HepG2 (cell line): ENCODE measurements at regions not wholly inside any gene's neighbourhood (a gene's known extent, or its start where the extent isn't known, plus 50 kb on each side); places are given as distances from the start of the nearest gene placed in this dataset.
A peak's percentile ranks its signal among the peaks of the same experiment; 100 is the strongest.

ENCODE experiments used
- AGO1 ChIP-seq: fragments of 200-400 bp; formaldehyde crosslinking; IDR thresholded peaks from 2 replicates; pipeline ENCODE4 v1.6.1; 2017; ENCODE audit warnings: mild to moderate bottlenecking, low read depth, low read length, moderate library complexity; ENCODE audit not compliant: poor library complexity, severe bottlenecking
- BRD4 ChIP-seq: sonication (generic); formaldehyde crosslinking; IDR thresholded peaks from 2 replicates; pipeline ENCODE4 v1.4.0; 2020; ENCODE audit warnings: missing genetic modification reagents
- DMAP1 ChIP-seq: IDR thresholded peaks from 2 replicates; pipeline ENCODE4 v1.6.1; 2016
- EEA1 ChIP-seq: sonication (generic); formaldehyde crosslinking; IDR thresholded peaks from 2 replicates; pipeline ENCODE4 v1.5.1; 2020; ENCODE audit warnings: mild to moderate bottlenecking, missing genetic modification reagents, borderline replicate concordance
- ETV5 ChIP-seq: IDR thresholded peaks from 2 replicates; pipeline ENCODE4 v1.6.1; 2018; ENCODE audit warnings: missing biosample characterization, missing genetic modification reagents, inconsistent platforms, borderline replicate concordance
- FOXO4 ChIP-seq: sonication (generic); formaldehyde crosslinking; conservative IDR thresholded peaks from 2 replicates; pipeline ENCODE4 v1.8.1; 2023; ENCODE audit warnings: missing genetic modification reagents
- GFI1 ChIP-seq: sonication (generic); formaldehyde crosslinking; IDR thresholded peaks from 2 replicates; pipeline ENCODE4 v1.5.0; 2020; ENCODE audit warnings: missing genetic modification reagents, mild to moderate bottlenecking, borderline replicate concordance
- HNRNPUL1 ChIP-seq: fragments of 200-400 bp; formaldehyde crosslinking; IDR thresholded peaks from 2 replicates; pipeline ENCODE4 v1.6.1; 2017; ENCODE audit warnings: low read depth, mild to moderate bottlenecking, low read length, moderate library complexity
- HOXA3 ChIP-seq: sonication (generic); formaldehyde crosslinking; IDR thresholded peaks from 2 replicates; pipeline ENCODE4 v1.5.0; 2020; ENCODE audit warnings: missing genetic modification reagents
- MEIS1 ChIP-seq: sonication (generic); formaldehyde crosslinking; IDR thresholded peaks from 2 replicates; pipeline ENCODE4 v1.9.0; 2021; ENCODE audit warnings: mild to moderate bottlenecking, missing genetic modification reagents, moderate library complexity, borderline replicate concordance
- PHF5A ChIP-seq: IDR thresholded peaks from one replicate; pipeline ENCODE4 v1.6.1; 2018; ENCODE audit warnings: low read depth, missing genetic modification reagents; ENCODE audit not compliant: unreplicated experiment
- RBM39 ChIP-seq: fragments of 200-400 bp; formaldehyde crosslinking; IDR thresholded peaks from one replicate; pipeline ENCODE4 v1.6.1; 2018; ENCODE audit warnings: antibody characterized with exemption, mild to moderate bottlenecking, low read depth, low read length; ENCODE audit not compliant: poor library complexity, severe bottlenecking
- WIZ ChIP-seq: sonication (generic); formaldehyde crosslinking; IDR thresholded peaks from 2 replicates; pipeline ENCODE4 v1.5.1; 2020; ENCODE audit warnings: mild to moderate bottlenecking, missing genetic modification reagents
- YEATS4 ChIP-seq: sonication (generic); formaldehyde crosslinking; IDR thresholded peaks from 2 replicates; pipeline ENCODE4 v1.4.0; 2020; ENCODE audit warnings: missing genetic modification reagents, borderline replicate concordance
- ZC3H13 ChIP-seq: sonication (generic); formaldehyde crosslinking; IDR thresholded peaks from 2 replicates; pipeline ENCODE4 v1.8.1; 2023; ENCODE audit warnings: mild to moderate bottlenecking, missing genetic modification reagents, moderate library complexity
- ZNF20 ChIP-seq: sonication (generic); formaldehyde crosslinking; IDR thresholded peaks from 2 replicates; pipeline ENCODE4 v1.4.0; 2020; ENCODE audit warnings: mild to moderate bottlenecking, moderate library complexity, missing genetic modification reagents
- ZNF292 ChIP-seq: sonication (generic); formaldehyde crosslinking; IDR thresholded peaks from 2 replicates; pipeline ENCODE4 v1.8.1; 2022; ENCODE audit warnings: mild to moderate bottlenecking, low read depth, missing genetic modification reagents, borderline replicate concordance
- ZNF501 ChIP-seq: sonication (generic); formaldehyde crosslinking; IDR thresholded peaks from 2 replicates; pipeline ENCODE4 v1.5.1; 2020; ENCODE audit warnings: mild to moderate bottlenecking, moderate library complexity, missing genetic modification reagents
- ZNF768 ChIP-seq: sonication (generic); formaldehyde crosslinking; IDR thresholded peaks from 2 replicates; pipeline ENCODE4 v1.4.0; 2020; ENCODE audit warnings: missing genetic modification reagents
- ZNF790 ChIP-seq: sonication (generic); formaldehyde crosslinking; IDR thresholded peaks from 2 replicates; pipeline ENCODE4 v1.8.0; 2022; ENCODE audit warnings: missing genetic modification reagents, mild to moderate bottlenecking, borderline replicate concordance
- ZNF883 ChIP-seq: sonication (generic); formaldehyde crosslinking; IDR thresholded peaks from 2 replicates; pipeline ENCODE4 v1.5.1; 2020; ENCODE audit warnings: mild to moderate bottlenecking, missing genetic modification reagents; ENCODE audit errors: not compliant biosample characterization
- ZNF891 ChIP-seq: sonication (generic); formaldehyde crosslinking; IDR thresholded peaks from 2 replicates; pipeline ENCODE4 v1.5.0; 2020; ENCODE audit warnings: mild to moderate bottlenecking, missing genetic modification reagents
- TF ChIP-seq, protein P1 (sequence below): sonication (generic); formaldehyde crosslinking; IDR thresholded peaks from 2 replicates; pipeline ENCODE4 v1.8.1; 2023; ENCODE audit warnings: mild to moderate bottlenecking, missing genetic modification reagents, borderline replicate concordance
- TF ChIP-seq, protein P2 (sequence below): IDR thresholded peaks from 2 replicates; pipeline ENCODE4 v1.6.1; 2016; ENCODE audit warnings: missing genetic modification reagents, missing compliant biosample characterization
- TF ChIP-seq, protein P3 (sequence below), 2 experiments: sonication (generic) in 1 of 2; formaldehyde crosslinking in 1 of 2; IDR thresholded peaks; 2 replicates each; pipeline versions ENCODE4 v1.4.0 to v1.6.1; 2016 to 2020; ENCODE audit warnings: borderline replicate concordance in 1 of 2, low read depth in 1 of 2, mild to moderate bottlenecking in 1 of 2, missing genetic modification reagents in 1 of 2

- no peak for TF ChIP-seq ZNF20 (CRISPR knock-in tag)
- TF ChIP-seq ZNF501 (CRISPR knock-in tag) = peak; percentile 66
- TF ChIP-seq DMAP1 = no peak
- TF ChIP-seq, protein P1, sequence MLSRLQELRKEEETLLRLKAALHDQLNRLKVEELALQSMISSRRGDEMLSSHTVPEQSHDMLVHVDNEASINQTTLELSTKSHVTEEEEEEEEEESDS (CRISPR knock-in tag) = no peak
- no peak for TF ChIP-seq RBM39
- no peak for TF ChIP-seq GFI1 (CRISPR knock-in tag)
- no peak for TF ChIP-seq HNRNPUL1
- TF ChIP-seq BRD4 (CRISPR knock-in tag) = no peak
- TF ChIP-seq ZNF292 (CRISPR knock-in tag) = peak; percentile 91
- TF ChIP-seq FOXO4 = no peak
- TF ChIP-seq, protein P2, sequence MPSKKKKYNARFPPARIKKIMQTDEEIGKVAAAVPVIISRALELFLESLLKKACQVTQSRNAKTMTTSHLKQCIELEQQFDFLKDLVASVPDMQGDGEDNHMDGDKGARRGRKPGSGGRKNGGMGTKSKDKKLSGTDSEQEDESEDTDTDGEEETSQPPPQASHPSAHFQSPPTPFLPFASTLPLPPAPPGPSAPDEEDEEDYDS (CRISPR knock-in tag) = no peak
- TF ChIP-seq ZNF891 (CRISPR knock-in tag) = peak; percentile 67; the same call in 1 of the 2 replicates
- no peak for TF ChIP-seq ZNF883 (CRISPR knock-in tag)
- no peak for TF ChIP-seq MEIS1 (CRISPR knock-in tag)
- peak; percentile 59; the same call in 1 of the 2 replicates for TF ChIP-seq ZNF790 (CRISPR knock-in tag)
- TF ChIP-seq ZC3H13 = no peak
- no peak for TF ChIP-seq YEATS4
- TF ChIP-seq EEA1 (CRISPR knock-in tag) = no peak
- TF ChIP-seq ZNF768 (CRISPR knock-in tag) = 0 out of 2 replicates have a peak, but pooled peaks have one; percentile 46
- peak; percentile 31; the same call in 1 of the 2 replicates for TF ChIP-seq HOXA3 (CRISPR knock-in tag)
- no peak for TF ChIP-seq AGO1
- TF ChIP-seq WIZ (CRISPR knock-in tag) = no peak
- TF ChIP-seq, protein P3, sequence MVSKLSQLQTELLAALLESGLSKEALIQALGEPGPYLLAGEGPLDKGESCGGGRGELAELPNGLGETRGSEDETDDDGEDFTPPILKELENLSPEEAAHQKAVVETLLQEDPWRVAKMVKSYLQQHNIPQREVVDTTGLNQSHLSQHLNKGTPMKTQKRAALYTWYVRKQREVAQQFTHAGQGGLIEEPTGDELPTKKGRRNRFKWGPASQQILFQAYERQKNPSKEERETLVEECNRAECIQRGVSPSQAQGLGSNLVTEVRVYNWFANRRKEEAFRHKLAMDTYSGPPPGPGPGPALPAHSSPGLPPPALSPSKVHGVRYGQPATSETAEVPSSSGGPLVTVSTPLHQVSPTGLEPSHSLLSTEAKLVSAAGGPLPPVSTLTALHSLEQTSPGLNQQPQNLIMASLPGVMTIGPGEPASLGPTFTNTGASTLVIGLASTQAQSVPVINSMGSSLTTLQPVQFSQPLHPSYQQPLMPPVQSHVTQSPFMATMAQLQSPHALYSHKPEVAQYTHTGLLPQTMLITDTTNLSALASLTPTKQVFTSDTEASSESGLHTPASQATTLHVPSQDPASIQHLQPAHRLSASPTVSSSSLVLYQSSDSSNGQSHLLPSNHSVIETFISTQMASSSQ (IDR thresholded peaks at IDR 0.05; ENCODE audit: low read depth) = no peak
- TF ChIP-seq, protein P3 (CRISPR knock-in tag; IDR thresholded peaks at IDR 0.05; ENCODE audit: borderline replicate concordance) = no peak
- no peak for TF ChIP-seq ETV5
- no peak for TF ChIP-seq PHF5A (CRISPR knock-in tag)
These were observed 84.0 kb upstream of the PELI1 start (continued) for GRCh38 chr2:64228126-64228678.
